ENCODE measurements at regions not wholly inside any gene's neighbourhood (a gene's known extent, or its start where the extent isn't known, plus 50 kb on each side); places are given as distances from the start of the nearest gene placed in this dataset.

DNA sequence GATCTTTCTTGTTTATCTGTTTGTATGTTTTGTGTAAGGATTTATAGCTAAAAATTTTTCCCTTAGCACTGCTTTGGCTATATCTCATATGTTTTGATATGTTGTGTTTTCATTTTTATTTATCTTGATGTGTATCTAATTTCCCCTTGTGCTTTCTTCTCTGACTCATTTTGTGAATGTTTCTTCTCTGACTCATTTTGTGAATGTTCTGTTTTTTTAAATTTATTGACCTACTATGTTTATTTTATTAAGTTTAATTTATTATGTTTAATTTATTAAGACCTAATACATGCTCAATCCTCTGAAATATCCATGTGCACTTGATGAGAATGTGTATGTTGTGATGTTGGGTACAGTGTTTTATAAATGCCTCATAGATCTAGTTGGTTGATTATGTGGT is 793.5 kb upstream of the CADM2 start:
- TF ChIP-seq, protein P1, sequence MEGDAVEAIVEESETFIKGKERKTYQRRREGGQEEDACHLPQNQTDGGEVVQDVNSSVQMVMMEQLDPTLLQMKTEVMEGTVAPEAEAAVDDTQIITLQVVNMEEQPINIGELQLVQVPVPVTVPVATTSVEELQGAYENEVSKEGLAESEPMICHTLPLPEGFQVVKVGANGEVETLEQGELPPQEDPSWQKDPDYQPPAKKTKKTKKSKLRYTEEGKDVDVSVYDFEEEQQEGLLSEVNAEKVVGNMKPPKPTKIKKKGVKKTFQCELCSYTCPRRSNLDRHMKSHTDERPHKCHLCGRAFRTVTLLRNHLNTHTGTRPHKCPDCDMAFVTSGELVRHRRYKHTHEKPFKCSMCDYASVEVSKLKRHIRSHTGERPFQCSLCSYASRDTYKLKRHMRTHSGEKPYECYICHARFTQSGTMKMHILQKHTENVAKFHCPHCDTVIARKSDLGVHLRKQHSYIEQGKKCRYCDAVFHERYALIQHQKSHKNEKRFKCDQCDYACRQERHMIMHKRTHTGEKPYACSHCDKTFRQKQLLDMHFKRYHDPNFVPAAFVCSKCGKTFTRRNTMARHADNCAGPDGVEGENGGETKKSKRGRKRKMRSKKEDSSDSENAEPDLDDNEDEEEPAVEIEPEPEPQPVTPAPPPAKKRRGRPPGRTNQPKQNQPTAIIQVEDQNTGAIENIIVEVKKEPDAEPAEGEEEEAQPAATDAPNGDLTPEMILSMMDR (conservative IDR thresholded peaks at IDR 0.05): no peak
- TF ChIP-seq ZFX (IDR thresholded peaks at IDR 0.05): no peak
